GM19468 (cell line): ENCODE measurements at regions not wholly inside any gene's neighbourhood (a gene's known extent, or its start where the extent isn't known, plus 50 kb on each side); places are given as distances from the start of the nearest gene placed in this dataset.
"Not testable (repeated sequence)": the region's sequence is repeated elsewhere in the genome, so short reads cannot be mapped to it uniquely, and the experiment has no call there.

ENCODE experiments used
- ATAC-seq: cut with Tn5 transposase; IDR thresholded peaks from one replicate; pipeline ENCODE4 v1.9.1; 2021; ENCODE audit warnings: mild to moderate bottlenecking, moderate library complexity, moderate number of reproducible peaks; ENCODE audit not compliant: unreplicated experiment; ENCODE audit errors: extremely low read depth

DNA sequence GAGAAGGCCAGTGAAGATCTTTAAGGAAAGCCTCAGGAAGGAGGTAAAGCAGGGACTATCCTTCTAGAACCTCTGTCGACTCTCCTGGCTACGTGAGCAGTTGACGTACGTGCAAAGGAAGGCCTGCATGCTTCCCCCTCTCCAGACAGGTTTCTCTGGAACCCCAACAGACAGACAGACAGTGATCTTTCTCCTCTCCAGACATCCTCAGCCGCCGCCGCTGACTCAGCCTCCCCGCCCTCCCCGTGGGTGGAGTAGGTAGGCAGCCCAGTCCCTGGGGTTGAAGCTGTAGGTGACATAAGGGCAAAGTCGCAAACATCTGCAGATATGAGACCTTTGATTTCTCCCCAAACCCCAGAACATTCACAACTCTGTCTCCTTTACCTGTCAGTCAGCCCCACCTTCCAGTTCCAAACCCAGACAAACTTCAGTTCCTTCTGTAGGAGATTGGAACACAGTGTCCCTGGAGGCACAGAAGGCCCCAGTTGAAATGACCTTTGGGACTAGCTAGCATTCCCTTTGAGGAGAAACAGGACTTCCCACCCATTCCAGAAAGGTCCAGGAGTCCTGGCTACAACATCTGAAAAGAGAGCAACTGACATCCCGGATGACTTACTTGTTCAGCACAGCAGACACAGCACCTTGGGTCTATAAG is 146.0 kb upstream of the JUN start:
- no peak for ATAC-seq

- ATAC-seq, result no peak
Observed at GRCh38 chr1:58931024-58931423, 147.2 kb upstream of the JUN start.

- no peak for ATAC-seq
Observed at GRCh38 chr1:58931756-58932155, 147.9 kb upstream of the JUN start.

GRCh38 chr1:58932859-58933598 is 149.2 kb upstream of the JUN start:
- no peak for ATAC-seq

DNA sequence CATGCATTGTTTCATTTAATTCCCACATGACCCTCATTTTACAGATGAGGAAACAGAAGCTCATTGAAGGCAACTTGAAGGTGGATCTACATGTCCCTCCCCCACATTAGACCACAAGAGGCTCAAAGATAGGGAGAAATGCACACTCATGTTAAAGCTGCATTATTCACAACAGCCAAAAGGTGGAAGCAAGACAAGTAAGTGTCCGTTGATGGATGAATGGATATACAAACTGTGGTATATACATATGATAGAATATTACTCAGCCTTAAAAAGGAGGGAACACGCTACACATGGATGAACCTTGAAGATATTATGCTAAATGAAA is 149.7 kb upstream of the JUN start:
- no peak for ATAC-seq

DNA sequence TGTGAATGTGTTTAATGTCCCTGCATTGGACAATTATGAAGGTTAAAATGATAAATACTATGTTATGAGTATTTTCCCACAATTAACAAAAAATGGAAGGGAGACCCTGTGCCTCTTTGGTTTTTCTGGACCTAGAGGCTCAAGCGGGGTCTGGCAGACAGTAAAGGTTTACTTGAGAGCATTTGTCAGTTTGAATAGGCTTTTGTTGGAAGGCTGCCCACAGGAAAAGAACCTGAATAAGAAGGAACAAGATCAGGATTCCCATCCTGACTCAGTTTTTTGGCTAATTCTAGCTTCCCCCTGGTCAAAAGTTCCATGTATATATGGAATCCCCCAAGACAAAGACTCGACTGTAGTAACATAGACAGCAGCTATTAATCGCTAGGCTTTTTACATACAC is 150.9 kb upstream of the JUN start:
- no peak for ATAC-seq

GRCh38 chr1:58936973-58937372 is 153.1 kb upstream of the JUN start:
- no peak for ATAC-seq

DNA sequence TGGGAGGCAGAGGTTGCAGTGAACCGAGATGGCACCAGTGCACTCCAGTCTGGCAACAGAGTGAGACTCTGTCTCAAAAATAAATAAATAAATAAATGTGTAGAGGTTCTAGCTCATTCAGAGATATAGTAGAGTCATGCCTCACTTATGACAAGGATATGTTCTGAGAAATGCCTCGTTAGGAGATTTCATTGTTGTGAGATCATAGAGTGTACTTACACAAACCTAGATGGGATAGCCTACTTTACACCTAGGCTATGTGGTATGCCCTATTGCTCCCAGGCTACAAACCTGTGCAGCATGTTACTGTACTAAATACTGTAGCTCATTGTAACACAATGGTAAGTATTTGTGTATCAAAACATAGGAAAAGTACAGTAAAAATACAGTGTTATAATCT is 155.3 kb upstream of the JUN start:
- ATAC-seq, result no peak

GRCh38 chr1:58939666-58940370 is 156.0 kb upstream of the JUN start:
- ATAC-seq, result no peak

DNA sequence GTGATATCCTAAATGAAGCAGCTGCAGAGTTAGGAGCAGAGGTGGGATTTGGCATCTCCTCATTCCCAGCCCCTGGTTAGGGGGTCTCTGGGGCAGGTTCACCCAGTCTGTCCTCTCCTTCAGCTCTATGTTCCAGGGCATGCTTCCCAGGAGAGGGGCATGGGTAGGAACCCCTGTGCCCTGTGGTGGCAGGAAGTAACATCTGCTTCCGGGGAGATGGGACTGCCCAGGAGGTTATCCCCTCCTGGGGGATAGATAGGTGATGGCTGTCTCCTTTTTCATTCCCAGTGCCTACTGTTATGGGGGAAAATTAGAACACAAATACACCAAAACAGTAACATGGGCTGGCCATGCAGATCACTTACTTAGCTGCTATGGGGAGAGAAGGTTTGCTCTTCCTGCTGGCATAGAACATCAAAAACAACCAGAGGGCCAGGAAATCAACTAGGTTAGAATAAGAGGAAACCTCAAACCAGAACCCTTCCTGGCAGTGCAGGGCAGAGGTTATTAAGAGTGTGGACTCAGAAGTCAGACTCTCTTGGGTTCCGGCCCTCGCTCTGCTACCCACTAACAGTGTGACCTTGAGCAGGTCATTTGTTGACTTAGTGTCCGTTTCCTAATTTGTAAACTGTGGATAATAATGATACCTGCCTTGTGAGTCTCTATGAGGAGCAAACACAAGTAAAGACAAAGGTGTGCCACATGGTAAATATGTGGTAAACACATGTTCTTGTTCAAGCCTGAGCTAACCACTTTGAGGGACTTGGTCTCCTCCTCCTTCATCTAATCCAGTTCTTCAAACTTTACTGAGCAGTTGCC is 157.8 kb upstream of the JUN start:
- no peak for ATAC-seq

DNA sequence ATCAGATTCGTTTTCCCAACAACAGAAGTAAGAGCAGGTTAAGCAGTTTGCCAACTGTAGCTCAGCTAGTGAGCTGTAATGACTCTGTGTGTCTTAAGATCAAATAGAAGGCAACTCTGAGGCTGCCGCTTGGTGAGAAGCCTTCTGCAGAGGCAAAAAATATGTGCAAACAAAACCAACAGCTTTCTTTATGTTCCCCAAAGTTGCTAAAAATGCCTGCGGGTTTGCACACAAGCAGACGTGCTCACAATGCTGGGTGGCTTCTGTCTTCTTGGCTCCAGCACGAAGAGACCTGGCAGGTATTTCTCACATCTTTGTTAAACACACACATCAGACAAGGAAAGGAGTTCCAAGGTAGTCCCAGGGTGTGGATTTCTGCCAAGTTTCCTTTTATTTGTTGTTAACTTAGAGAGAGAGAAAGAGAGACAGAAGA is 158.9 kb upstream of the JUN start:
- ATAC-seq, result no peak

DNA sequence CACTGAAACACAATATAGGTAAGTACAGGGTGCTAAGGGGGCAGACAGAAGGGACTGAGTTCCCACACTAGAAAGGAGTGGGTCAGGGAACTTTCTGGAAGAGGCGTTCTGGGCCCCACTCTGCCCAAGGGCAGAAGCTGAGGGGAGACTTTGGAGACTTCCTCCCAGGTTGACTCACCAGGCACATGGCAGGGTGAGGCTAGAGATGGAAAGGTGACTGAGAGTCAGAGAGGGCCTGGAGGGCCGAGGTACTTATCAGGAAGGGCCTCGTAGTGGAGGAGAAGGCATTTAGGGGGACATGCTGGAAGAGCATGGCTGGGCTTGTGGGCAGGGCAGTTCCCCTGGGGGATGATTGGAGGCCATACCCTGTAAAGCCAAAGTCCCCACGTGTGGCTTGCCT is 159.9 kb upstream of the JUN start:
- ATAC-seq, result no peak

DNA sequence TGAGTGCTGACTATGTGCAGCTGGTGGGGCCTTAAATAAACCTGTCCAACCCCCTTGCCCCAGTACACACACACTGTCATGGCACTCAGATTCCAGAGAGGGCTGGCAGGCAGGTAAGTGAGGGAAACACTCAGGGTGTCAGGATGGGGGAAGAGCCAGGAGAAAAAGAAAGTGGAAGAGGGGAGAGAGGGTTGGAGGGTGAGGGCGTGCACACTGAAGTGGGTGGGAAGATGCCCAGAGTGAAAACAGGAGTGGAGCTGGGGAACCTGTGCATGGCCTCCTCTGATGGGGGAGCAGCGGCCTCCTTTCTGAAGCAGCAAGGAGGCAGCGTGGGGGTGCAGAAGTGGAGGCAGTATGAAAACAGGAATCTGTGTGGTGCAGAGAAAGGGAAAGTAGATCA is 160.6 kb upstream of the JUN start:
- no peak for ATAC-seq

- ATAC-seq, result no peak
Observed at GRCh38 chr1:58946390-58946789, 162.5 kb upstream of the JUN start.

- no peak for ATAC-seq
Observed at GRCh38 chr1:58948671-58949070, 164.8 kb upstream of the JUN start.

- ATAC-seq, result no peak
Observed at GRCh38 chr1:58949551-58950220, 165.8 kb upstream of the JUN start.

DNA sequence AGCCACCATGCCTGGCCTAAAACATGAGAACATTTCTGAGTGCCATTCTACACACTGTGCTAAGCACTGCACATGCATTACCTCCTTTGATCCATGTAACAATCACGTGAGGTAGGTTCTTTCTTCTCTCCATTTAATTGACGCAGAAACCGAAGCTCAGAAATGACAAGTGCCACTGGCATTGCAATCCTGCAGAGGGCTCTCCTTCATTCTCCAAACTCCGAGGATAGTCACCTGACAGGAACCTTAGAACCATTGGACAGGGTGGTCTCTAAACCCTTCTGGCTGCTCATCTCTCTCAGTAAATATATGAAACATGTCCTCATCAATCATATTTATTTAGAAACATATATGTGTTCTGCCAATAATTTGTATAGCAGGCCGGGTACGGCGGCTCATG is 167.1 kb upstream of the JUN start:
- ATAC-seq, result no peak

- not testable (repeated sequence) for ATAC-seq
Observed at GRCh38 chr1:58953951-58954350, 170.1 kb upstream of the JUN start.

DNA sequence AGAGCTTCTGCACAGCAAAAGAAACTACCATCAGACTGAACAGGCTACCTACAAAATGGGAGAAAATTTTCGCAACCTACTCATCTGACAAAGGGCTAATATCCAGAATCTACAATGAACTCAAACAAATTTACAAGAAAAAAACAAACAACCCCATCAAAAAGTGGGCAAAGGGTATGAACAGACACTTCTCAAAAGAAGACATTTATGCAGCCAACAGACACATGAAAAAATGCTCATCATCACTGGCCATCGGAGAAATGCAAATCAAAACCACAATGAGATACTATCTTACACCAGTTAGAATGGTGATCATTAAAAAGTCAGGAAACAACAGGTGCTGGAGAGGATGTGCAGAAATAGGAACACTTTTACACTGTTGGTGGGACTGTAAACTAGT is 179.4 kb upstream of the JUN start:
- ATAC-seq, result not testable (repeated sequence)

DNA sequence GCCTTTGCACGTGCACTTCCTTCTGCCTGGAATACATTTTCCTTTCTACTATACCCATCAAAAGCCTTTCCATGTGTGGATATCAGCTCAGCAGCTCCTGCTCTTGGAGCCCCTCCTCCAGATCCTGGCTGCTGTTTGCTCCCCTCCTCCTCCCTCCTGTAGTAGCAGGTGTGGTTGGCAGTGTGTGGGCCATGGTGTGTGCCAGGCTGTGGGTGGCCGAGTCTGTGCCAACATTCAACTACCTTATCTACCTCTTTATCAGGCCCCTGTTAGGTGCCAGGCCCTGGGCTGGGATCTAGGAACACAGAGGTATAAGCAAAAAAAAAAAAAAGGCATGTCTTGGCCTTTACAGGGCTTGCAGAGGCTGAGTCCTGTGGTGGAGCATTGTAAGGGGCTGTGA is 180.6 kb upstream of the JUN start:
- ATAC-seq, result no peak
